HCT116 (cell line): ENCODE measurements at regions not wholly inside any gene's neighbourhood (a gene's known extent, or its start where the extent isn't known, plus 50 kb on each side); places are given as distances from the start of the nearest gene placed in this dataset.

Experiments
- ATAC-seq: fragments of 200-7000 bp; cut with Tn5 transposase; 2 replicates; pipeline ENCODE4 v1.9.1; 2020; ENCODE audit warnings: mild to moderate bottlenecking, moderate library complexity
- BruUV-seq: library from RNA; stranded (reverse); fragments of 400-500 nt; replicated peaks from 2 replicates; lab custom pipeline; 2021; lab: Mats Ljungman, UMichigan
- CTCF ChIA-PET: fragments of 300-600 bp; sonication (Branson Sonifier 250); formaldehyde crosslinking; loops from one replicate; lab custom pipeline; 2021; ENCODE audit warnings: antibody characterized with exemption; lab: Charles Lee
- POLR2A ChIA-PET: fragments of 300-600, 350-600 bp; sonication (Branson Sonifier 250); formaldehyde crosslinking; loops from one replicate; lab custom pipeline; 2021; ENCODE audit warnings: antibody characterized with exemption; lab: Charles Lee
- RAD21 ChIA-PET, 2 experiments: fragments of 300-600 bp; sonication (Branson Sonifier 250); formaldehyde crosslinking; loops; one replicate each; lab custom pipeline; 2023; ENCODE audit warnings: low total read pairs in 2 of 2; ENCODE audit not compliant: uncharacterized antibody in 2 of 2, unreplicated experiment in 2 of 2, low non-redundant PET in 1 of 2; lab: Charles Lee
- DNase-seq: peaks from one replicate; pipeline ENCODE4 v3.0.0-alpha.2; 2010; ENCODE audit warnings: low read depth, low spot score
- H2AFZ ChIP-seq: fragments of 200-600 bp; shearing (Covaris generic), sonication (generic); 2 replicates; pipeline ENCODE4 v1.6.1; 2017; ENCODE audit warnings: low read depth, mixed run types, mixed read lengths, antibody characterized with exemption, low read length; ENCODE audit not compliant: poor library complexity, severe bottlenecking
- H3K27ac ChIP-seq: 2 replicates; pipeline ENCODE4 v1.5.1; 2012; ENCODE audit warnings: low read depth, low read length
- H3K27me3 ChIP-seq: fragments of 200-600 bp; sonication (generic); 2 replicates; pipeline ENCODE4 v1.6.1; 2016; ENCODE audit warnings: mixed run types, low read length, mixed read lengths; ENCODE audit not compliant: insufficient read depth
- H3K36me3 ChIP-seq, 2 experiments: fragments of 200-500 bp in 1 of 2; fragments of 200-600 bp in 1 of 2; sonication (Bioruptor generic) in 1 of 2; sonication (generic) in 1 of 2; 2 replicates each; pipeline versions ENCODE4 v1.5.1 to v1.6.1; 2014 to 2016; ENCODE audit warnings: low read length in 2 of 2, inconsistent platforms in 1 of 2, mixed read lengths in 1 of 2, mixed run types in 1 of 2; ENCODE audit not compliant: insufficient read depth in 2 of 2, control insufficient read depth in 1 of 2
- H3K4me1 ChIP-seq, 2 experiments: fragments of 200-600 bp in 1 of 2; sonication (generic) in 1 of 2; 2 replicates each; pipeline versions ENCODE4 v1.5.1 to v1.6.1; 2012 to 2017; ENCODE audit warnings: low read length in 2 of 2, inconsistent platforms in 1 of 2, mild to moderate bottlenecking in 1 of 2, mixed read lengths in 1 of 2, mixed run types in 1 of 2, moderate library complexity in 1 of 2; ENCODE audit not compliant: insufficient read depth in 2 of 2, control insufficient read depth in 1 of 2
- H3K4me2 ChIP-seq: fragments of 200-600 bp; sonication (generic); 2 replicates; pipeline ENCODE4 v1.6.1; 2017; ENCODE audit warnings: mixed run types, low read length, mixed read lengths
- H3K4me3 ChIP-seq, 2 experiments: fragments of 200-600 bp in 1 of 2; sonication (generic) in 1 of 2; replicated peaks in 1 of 2; 2 replicates each; pipeline ENCODE4 v1.5.1; 2011 to 2016; ENCODE audit warnings: low read length in 2 of 2, control low read depth in 1 of 2, low read depth in 1 of 2, mild to moderate bottlenecking in 1 of 2, mixed read lengths in 1 of 2, mixed run types in 1 of 2
- H3K79me2 ChIP-seq: fragments of 200-600 bp; sonication (generic); 2 replicates; pipeline ENCODE4 v1.6.1; 2017; ENCODE audit warnings: mild to moderate bottlenecking, mixed run types, low read length, moderate library complexity, mixed read lengths; ENCODE audit not compliant: insufficient read depth
- H3K9ac ChIP-seq: fragments of 200-600 bp; sonication (generic); 2 replicates; pipeline ENCODE4 v1.6.1; 2016; ENCODE audit warnings: low read length, mixed read lengths
- H3K9me2 ChIP-seq: fragments of 200-600 bp; sonication (generic), shearing (Covaris generic); 2 replicates; pipeline ENCODE4 v1.6.1; 2017; ENCODE audit warnings: mixed run types, mild to moderate bottlenecking, moderate library complexity; ENCODE audit not compliant: insufficient read depth
- H3K9me3 ChIP-seq, 2 experiments: fragments of 200-500 bp in 1 of 2; fragments of 200-600 bp in 1 of 2; sonication (Bioruptor generic) in 1 of 2; sonication (generic) in 1 of 2; 2 replicates each; pipeline ENCODE4 v1.6.1; 2014 to 2017; ENCODE audit warnings: low read length in 2 of 2, mixed read lengths in 2 of 2, inconsistent platforms in 1 of 2, low read depth in 1 of 2, mild to moderate bottlenecking in 1 of 2, mixed run types in 1 of 2, moderate library complexity in 1 of 2; ENCODE audit not compliant: control insufficient read depth in 1 of 2, insufficient read depth in 1 of 2
- H4K20me1 ChIP-seq: fragments of 200-600 bp; sonication (generic), shearing (Covaris generic); 2 replicates; pipeline ENCODE4 v1.6.1; 2017; ENCODE audit warnings: mixed run types, mild to moderate bottlenecking, moderate library complexity; ENCODE audit not compliant: insufficient read depth
- CBX3 ChIP-seq: IDR thresholded peaks from 2 replicates; pipeline ENCODE4 v1.6.1; 2012; ENCODE audit warnings: low read depth
- CEBPB ChIP-seq: IDR thresholded peaks from 2 replicates; pipeline ENCODE4 v1.6.1; 2012; ENCODE audit warnings: low read depth
- EGR1 ChIP-seq: IDR thresholded peaks from 2 replicates; pipeline ENCODE4 v1.6.1; 2012; ENCODE audit warnings: low read depth
- EZH2phosphoT487 ChIP-seq: fragments of 200-600 bp; IDR thresholded peaks from 2 replicates; pipeline ENCODE4 v1.6.1; 2018; ENCODE audit warnings: antibody characterized with exemption, borderline replicate concordance
- FOSL1 ChIP-seq: IDR thresholded peaks from 2 replicates; pipeline ENCODE4 v1.6.1; 2012; ENCODE audit warnings: low read depth
- JUND ChIP-seq: IDR thresholded peaks from 2 replicates; pipeline ENCODE4 v1.6.1; 2012
- POLR2A ChIP-seq: IDR thresholded peaks from 2 replicates; pipeline ENCODE4 v1.7.0; 2011; ENCODE audit warnings: borderline replicate concordance; ENCODE audit not compliant: insufficient read depth, insufficient read length; ENCODE audit errors: extremely low read depth
- RAD21 ChIP-seq: IDR thresholded peaks from 2 replicates; pipeline ENCODE4 v1.6.1; 2012; ENCODE audit warnings: low read depth, mild to moderate bottlenecking
- SIN3A ChIP-seq: IDR thresholded peaks from 2 replicates; pipeline ENCODE4 v1.6.1; 2012; ENCODE audit warnings: low read depth
- SP1 ChIP-seq: IDR thresholded peaks from 2 replicates; pipeline ENCODE4 v1.6.1; 2012; ENCODE audit warnings: low read depth
- SRF ChIP-seq: IDR thresholded peaks from 2 replicates; pipeline ENCODE4 v1.6.1; 2012; ENCODE audit warnings: low read depth
- ZNF274 ChIP-seq: fragments of 200-500 bp; sonication (Bioruptor generic); IDR thresholded peaks from 2 replicates; pipeline ENCODE4 v1.6.1; 2014; ENCODE audit warnings: mild to moderate bottlenecking, low read depth, low read length, inconsistent platforms
- intact Hi-C: fragments of 100-400 bp; cut with micrococcal nuclease; formaldehyde crosslinking; loops from 2 replicates; pipeline ENCODE4 v1.10.0; 2022
- TF ChIP-seq, protein P1 (sequence below): IDR thresholded peaks from 2 replicates; pipeline ENCODE4 v1.6.1; 2012; ENCODE audit warnings: low read depth
- TF ChIP-seq, protein P2 (sequence below), 3 experiments: fragments of 200-600 bp in 1 of 3; sonication (generic) in 1 of 3; IDR thresholded peaks in 2 of 3; conservative IDR thresholded peaks in 1 of 3; 2 replicates each; pipeline ENCODE4 v1.5.1; 2012 to 2017; ENCODE audit warnings: low read depth in 2 of 3, low read length in 2 of 3, antibody characterized with exemption in 1 of 3, borderline replicate concordance in 1 of 3, control low read depth in 1 of 3, mild to moderate bottlenecking in 1 of 3, mixed read lengths in 1 of 3, mixed run types in 1 of 3, moderate library complexity in 1 of 3; ENCODE audit not compliant: insufficient read depth in 1 of 3
- TF ChIP-seq, protein P3 (sequence below): IDR thresholded peaks from 2 replicates; pipeline ENCODE4 v1.6.1; 2011; ENCODE audit warnings: mild to moderate bottlenecking, low read length, moderate library complexity; ENCODE audit not compliant: insufficient replicate concordance; ENCODE audit errors: extremely low read depth

DNA sequence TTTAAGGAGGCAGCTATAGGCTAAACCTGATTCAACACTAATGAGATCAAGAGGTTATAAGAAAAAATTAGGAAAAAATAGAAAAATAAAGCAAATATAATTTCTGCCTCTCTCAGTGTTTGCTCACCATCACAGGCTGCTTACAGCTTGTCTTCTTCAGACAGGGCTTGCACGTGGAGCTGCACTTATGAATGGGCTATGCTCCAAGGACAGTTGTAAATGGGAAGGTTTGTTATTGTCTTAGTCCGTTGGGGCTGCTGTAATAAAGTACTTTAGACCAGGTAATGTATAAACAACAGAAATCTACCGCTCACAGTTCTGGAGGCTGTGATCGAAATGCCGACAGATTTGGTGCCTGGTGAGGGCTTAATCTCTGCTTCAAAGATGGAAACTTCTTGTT, 219.8 kb downstream of the NEBL start:
- Histone ChIP-seq H3K27me3 (no peaks in the 10 kb centered on the region), H3K27ac (no peak overlapping the region), H3K9me2 (no peaks in the 10 kb centered on the region), H2AFZ (no peak overlapping the region), H4K20me1 (no peaks in the 10 kb centered on the region), H3K4me2 (no peak overlapping the region), H3K9ac (no peak overlapping the region), H3K36me3 (no peaks in the 10 kb centered on the region), H3K4me3 (no peak overlapping the region), H3K4me1 (no peaks in the 10 kb centered on the region), H3K9me3 (no peaks in the 10 kb centered on the region), H3K79me2 (no peaks in the 10 kb centered on the region)
- DNase-seq (no peak), ATAC-seq (no peak)
- no peak for TF ChIP-seq ZNF274
- no peak for TF ChIP-seq SIN3A
- TF ChIP-seq, protein P1, sequence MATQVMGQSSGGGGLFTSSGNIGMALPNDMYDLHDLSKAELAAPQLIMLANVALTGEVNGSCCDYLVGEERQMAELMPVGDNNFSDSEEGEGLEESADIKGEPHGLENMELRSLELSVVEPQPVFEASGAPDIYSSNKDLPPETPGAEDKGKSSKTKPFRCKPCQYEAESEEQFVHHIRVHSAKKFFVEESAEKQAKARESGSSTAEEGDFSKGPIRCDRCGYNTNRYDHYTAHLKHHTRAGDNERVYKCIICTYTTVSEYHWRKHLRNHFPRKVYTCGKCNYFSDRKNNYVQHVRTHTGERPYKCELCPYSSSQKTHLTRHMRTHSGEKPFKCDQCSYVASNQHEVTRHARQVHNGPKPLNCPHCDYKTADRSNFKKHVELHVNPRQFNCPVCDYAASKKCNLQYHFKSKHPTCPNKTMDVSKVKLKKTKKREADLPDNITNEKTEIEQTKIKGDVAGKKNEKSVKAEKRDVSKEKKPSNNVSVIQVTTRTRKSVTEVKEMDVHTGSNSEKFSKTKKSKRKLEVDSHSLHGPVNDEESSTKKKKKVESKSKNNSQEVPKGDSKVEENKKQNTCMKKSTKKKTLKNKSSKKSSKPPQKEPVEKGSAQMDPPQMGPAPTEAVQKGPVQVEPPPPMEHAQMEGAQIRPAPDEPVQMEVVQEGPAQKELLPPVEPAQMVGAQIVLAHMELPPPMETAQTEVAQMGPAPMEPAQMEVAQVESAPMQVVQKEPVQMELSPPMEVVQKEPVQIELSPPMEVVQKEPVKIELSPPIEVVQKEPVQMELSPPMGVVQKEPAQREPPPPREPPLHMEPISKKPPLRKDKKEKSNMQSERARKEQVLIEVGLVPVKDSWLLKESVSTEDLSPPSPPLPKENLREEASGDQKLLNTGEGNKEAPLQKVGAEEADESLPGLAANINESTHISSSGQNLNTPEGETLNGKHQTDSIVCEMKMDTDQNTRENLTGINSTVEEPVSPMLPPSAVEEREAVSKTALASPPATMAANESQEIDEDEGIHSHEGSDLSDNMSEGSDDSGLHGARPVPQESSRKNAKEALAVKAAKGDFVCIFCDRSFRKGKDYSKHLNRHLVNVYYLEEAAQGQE, result no peak
- TF ChIP-seq, protein P2, sequence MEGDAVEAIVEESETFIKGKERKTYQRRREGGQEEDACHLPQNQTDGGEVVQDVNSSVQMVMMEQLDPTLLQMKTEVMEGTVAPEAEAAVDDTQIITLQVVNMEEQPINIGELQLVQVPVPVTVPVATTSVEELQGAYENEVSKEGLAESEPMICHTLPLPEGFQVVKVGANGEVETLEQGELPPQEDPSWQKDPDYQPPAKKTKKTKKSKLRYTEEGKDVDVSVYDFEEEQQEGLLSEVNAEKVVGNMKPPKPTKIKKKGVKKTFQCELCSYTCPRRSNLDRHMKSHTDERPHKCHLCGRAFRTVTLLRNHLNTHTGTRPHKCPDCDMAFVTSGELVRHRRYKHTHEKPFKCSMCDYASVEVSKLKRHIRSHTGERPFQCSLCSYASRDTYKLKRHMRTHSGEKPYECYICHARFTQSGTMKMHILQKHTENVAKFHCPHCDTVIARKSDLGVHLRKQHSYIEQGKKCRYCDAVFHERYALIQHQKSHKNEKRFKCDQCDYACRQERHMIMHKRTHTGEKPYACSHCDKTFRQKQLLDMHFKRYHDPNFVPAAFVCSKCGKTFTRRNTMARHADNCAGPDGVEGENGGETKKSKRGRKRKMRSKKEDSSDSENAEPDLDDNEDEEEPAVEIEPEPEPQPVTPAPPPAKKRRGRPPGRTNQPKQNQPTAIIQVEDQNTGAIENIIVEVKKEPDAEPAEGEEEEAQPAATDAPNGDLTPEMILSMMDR (IDR thresholded peaks at IDR 0.05 in 2 of 3, conservative IDR thresholded peaks at IDR 0.05 in 1 of 3; ENCODE audit: borderline replicate concordance in 1 of 3, insufficient read depth in 1 of 3, low read depth in 2 of 3, low read length in 2 of 3), result no peak
- TF ChIP-seq FOSL1, result no peak
- TF ChIP-seq SRF, result no peak
- no peak for TF ChIP-seq CEBPB
- TF ChIP-seq SP1, result no peak
- TF ChIP-seq RAD21, result no peak
- TF ChIP-seq, protein P3, sequence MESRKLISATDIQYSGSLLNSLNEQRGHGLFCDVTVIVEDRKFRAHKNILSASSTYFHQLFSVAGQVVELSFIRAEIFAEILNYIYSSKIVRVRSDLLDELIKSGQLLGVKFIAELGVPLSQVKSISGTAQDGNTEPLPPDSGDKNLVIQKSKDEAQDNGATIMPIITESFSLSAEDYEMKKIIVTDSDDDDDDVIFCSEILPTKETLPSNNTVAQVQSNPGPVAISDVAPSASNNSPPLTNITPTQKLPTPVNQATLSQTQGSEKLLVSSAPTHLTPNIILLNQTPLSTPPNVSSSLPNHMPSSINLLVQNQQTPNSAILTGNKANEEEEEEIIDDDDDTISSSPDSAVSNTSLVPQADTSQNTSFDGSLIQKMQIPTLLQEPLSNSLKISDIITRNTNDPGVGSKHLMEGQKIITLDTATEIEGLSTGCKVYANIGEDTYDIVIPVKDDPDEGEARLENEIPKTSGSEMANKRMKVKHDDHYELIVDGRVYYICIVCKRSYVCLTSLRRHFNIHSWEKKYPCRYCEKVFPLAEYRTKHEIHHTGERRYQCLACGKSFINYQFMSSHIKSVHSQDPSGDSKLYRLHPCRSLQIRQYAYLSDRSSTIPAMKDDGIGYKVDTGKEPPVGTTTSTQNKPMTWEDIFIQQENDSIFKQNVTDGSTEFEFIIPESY, result no peak
- no peak for TF ChIP-seq EZH2phosphoT487
- no peak for TF ChIP-seq EGR1
- TF ChIP-seq CBX3, result no peak
- TF ChIP-seq POLR2A, result no peak
- TF ChIP-seq JUND, result no peak
- ChIA-PET POLR2A (no interaction called here), RAD21 (no interaction called here), CTCF (no interaction called here)
- no TSS peak for BruUV-seq
- intact Hi-C loops, result no loop called here
